Sigmoid colon (tissue), 6 donors: ENCODE measurements at regions not wholly inside any gene's neighbourhood (a gene's known extent, or its start where the extent isn't known, plus 50 kb on each side); places are given as distances from the start of the nearest gene placed in this dataset.

Experiments used
- DNase-seq: peaks from one replicate; pipeline ENCODE4 v3.0.0-alpha.2; 2019
- H3K27ac ChIP-seq, 4 donors: fragments of 200-600 bp; sonication (generic); one replicate each; pipeline ENCODE4 v1.5.1; 2016 to 2019; ENCODE audit warnings: mild to moderate bottlenecking in 1 of 4
- H3K27me3 ChIP-seq, 3 donors: fragments of 200-600 bp; sonication (generic); one replicate each; pipeline ENCODE4 v1.5.1; 2019; ENCODE audit warnings: mild to moderate bottlenecking in 1 of 3
- H3K36me3 ChIP-seq, 4 donors: fragments of 200-600 bp; sonication (generic); one replicate each; pipeline ENCODE4 v1.5.1; 2016 to 2019
- H3K4me1 ChIP-seq, 4 donors: fragments of 200-600 bp; sonication (generic); one replicate each; pipeline ENCODE4 v1.5.1; 2017 to 2019
- H3K4me3 ChIP-seq, 4 donors: fragments of 200-600 bp; sonication (generic); one replicate each; pipeline ENCODE4 v1.5.1; 2017 to 2019; ENCODE audit warnings: mild to moderate bottlenecking in 2 of 4, moderate library complexity in 1 of 4
- H3K9me3 ChIP-seq, 4 donors: fragments of 200-600 bp in 3 of 4; sonication (generic) in 3 of 4; one replicate each; pipeline versions ENCODE4 v1.5.1 to v1.6.1; 2013 to 2019
- CTCF ChIP-seq, 4 experiments: fragments of 450-650 bp in 3 of 4; fragments of 200-600 bp in 1 of 4; IDR thresholded peaks; one replicate each; pipeline ENCODE4 v1.5.1; 2016 to 2019; ENCODE audit warnings: antibody characterized with exemption in 4 of 4, mild to moderate bottlenecking in 3 of 4, moderate library complexity in 2 of 4
- EP300 ChIP-seq, 4 donors: sonication (generic); formaldehyde crosslinking; IDR thresholded peaks; one replicate each; pipeline ENCODE4 v1.6.1; 2017; ENCODE audit warnings: antibody characterized with exemption in 4 of 4
- POLR2A ChIP-seq, 2 donors: fragments of 450-650 bp; IDR thresholded peaks; one replicate each; pipeline ENCODE4 v1.6.1; 2016; ENCODE audit warnings: antibody characterized with exemption in 2 of 2, mild to moderate bottlenecking in 2 of 2, moderate library complexity in 2 of 2
- POLR2AphosphoS5 ChIP-seq, 4 donors: sonication (generic); formaldehyde crosslinking; IDR thresholded peaks; one replicate each; pipeline ENCODE4 v1.6.1; 2017; ENCODE audit warnings: antibody characterized with exemption in 4 of 4
- WGBS, 2 donors: extraction: QIAGEN DNeasy Blood & Tissue Kit; methylation state at CpG; one replicate each; pipeline ENCODE4 v1.1.7; 2013; 5-methylcytosine and 5-hydroxymethylcytosine counted together
- intact Hi-C: fragments of 100-400 bp; cut with DNase I; formaldehyde crosslinking; loops from one replicate; pipeline ENCODE4 v1.15.1; 2023
- donor health status: healthy with polysubstance abuse.
- donor health status: healthy.

- 74 to 78% methylated on average over 5 of the region's 5 CpGs for WGBS, 2 donors
- Histone ChIP-seq H3K36me3 (no peaks in the 10 kb centered on the region), H3K4me1 (peaks cover 0 to 9% (median 6%) of the 10 kb centered on the region in 4 donors), H3K4me3 (no peak overlapping the region), H3K27ac (no peak overlapping the region), H3K9me3 (no peaks in the 10 kb centered on the region), H3K27me3 (no peaks in the 10 kb centered on the region)
- no peak for TF ChIP-seq CTCF (IDR thresholded peaks at IDR 0.05)
- TF ChIP-seq POLR2A (IDR thresholded peaks at IDR 0.05): no peak
- TF ChIP-seq EP300 (IDR thresholded peaks at IDR 0.05): no peak
- TF ChIP-seq POLR2AphosphoS5 (IDR thresholded peaks at IDR 0.05): no peak
- intact Hi-C loops: no loop called here
- DNase-seq: no peak
Measured at GRCh38 chr3:176577447-176577846, 619.8 kb downstream of the TBL1XR1 start.

- Histone ChIP-seq H3K9me3 (no peaks in the 10 kb centered on the region), H3K4me3 (no peak overlapping the region), H3K36me3 (no peaks in the 10 kb centered on the region), H3K4me1 (peaks cover 0 to 14% (median 6%) of the 10 kb centered on the region in 4 donors), H3K27ac (no peak overlapping the region), H3K27me3 (no peaks in the 10 kb centered on the region)
- 0 to 61% methylated on average over 1 of the region's 1 CpG for WGBS, 2 donors
- no peak for DNase-seq
- no peak for TF ChIP-seq POLR2AphosphoS5 (IDR thresholded peaks at IDR 0.05)
- no peak for TF ChIP-seq POLR2A (IDR thresholded peaks at IDR 0.05)
- TF ChIP-seq CTCF (IDR thresholded peaks at IDR 0.05): no peak
- TF ChIP-seq EP300 (IDR thresholded peaks at IDR 0.05): no peak
- intact Hi-C loops: no loop called here
Measured at GRCh38 chr3:176574786-176575185, 622.5 kb downstream of the TBL1XR1 start.

GRCh38 chr3:176571926-176572325 is 625.4 kb downstream of the TBL1XR1 start:
- DNase-seq: no peak
- H3K27ac ChIP-seq: no peak overlapping the region

DNA sequence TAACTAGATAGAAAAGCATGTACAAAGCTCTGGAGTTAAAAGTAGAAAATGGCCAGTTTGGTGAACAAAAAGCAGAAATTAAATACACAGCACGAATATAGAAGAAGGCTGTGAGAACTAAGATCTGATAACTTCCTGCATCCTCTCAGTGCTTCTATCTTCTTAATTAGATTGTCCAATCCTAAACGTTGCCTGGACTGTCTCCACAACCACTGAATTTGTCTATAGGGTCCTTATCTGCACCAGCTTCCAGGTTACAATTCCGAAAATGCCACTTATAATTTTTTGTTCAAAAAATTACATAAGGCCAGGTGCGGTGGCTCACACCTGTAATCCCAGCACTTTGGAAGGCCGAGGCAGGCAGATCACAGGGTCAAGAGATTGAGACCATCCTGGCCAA is 626.3 kb downstream of the TBL1XR1 start:
- Histone ChIP-seq H3K9me3 (no peaks in the 10 kb centered on the region), H3K27ac (no peak overlapping the region), H3K4me1 (peaks cover 0 to 12% (median 4%) of the 10 kb centered on the region in 4 donors), H3K27me3 (no peaks in the 10 kb centered on the region), H3K36me3 (no peaks in the 10 kb centered on the region), H3K4me3 (no peak overlapping the region)
- WGBS, 2 donors: 81 to 85% methylated on average over 5 of the region's 5 CpGs
- TF ChIP-seq POLR2A (IDR thresholded peaks at IDR 0.05) (no peak), POLR2AphosphoS5 (IDR thresholded peaks at IDR 0.05) (no peak), EP300 (IDR thresholded peaks at IDR 0.05) (no peak), CTCF (IDR thresholded peaks at IDR 0.05) (no peak)
- DNase-seq: no peak
- intact Hi-C loops: no loop called here

More at GRCh38 chr3:176571926-176572325, 625.4 kb downstream of the TBL1XR1 start:
- H3K4me1 ChIP-seq: peaks cover 0 to 15% (median 6%) of the 10 kb centered on the region in 4 donors
- TF ChIP-seq EP300 (IDR thresholded peaks at IDR 0.05): no peak
- TF ChIP-seq POLR2AphosphoS5 (IDR thresholded peaks at IDR 0.05): no peak
- no peak for TF ChIP-seq POLR2A (IDR thresholded peaks at IDR 0.05)
- no peak for TF ChIP-seq CTCF (IDR thresholded peaks at IDR 0.05)
- intact Hi-C loops: no loop called here
- no peak overlapping the region for H3K4me3 ChIP-seq
- H3K36me3 ChIP-seq: no peaks in the 10 kb centered on the region
- no peaks in the 10 kb centered on the region for H3K9me3 ChIP-seq
- 78 to 85% methylated on average over 6 of the region's 6 CpGs for WGBS, 2 donors
- no peaks in the 10 kb centered on the region for H3K27me3 ChIP-seq

DNA sequence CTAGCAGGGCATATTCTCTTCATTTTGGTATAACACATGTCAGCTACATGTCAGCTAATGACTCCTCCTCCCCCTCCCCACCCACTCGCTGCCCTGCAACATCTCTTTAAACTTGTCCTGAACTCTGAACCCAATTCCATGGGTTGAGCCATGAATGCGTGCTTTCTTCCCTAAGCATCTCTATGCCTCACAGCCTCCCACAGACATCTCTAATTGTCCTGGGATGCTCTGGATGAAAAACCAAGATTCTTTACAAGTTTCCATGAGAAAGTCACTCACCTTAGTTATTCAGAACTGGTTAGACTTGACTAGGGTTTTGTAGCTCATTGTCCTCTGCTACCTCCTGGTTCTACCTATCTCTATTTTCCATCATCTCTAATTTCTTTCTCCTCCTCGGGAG is 629.1 kb downstream of the TBL1XR1 start:
- H3K27ac ChIP-seq: no peak overlapping the region
- H3K27me3 ChIP-seq: no peaks in the 10 kb centered on the region
- WGBS, 2 donors: 39 to 71% methylated on average over 3 of the region's 3 CpGs
- no peaks in the 10 kb centered on the region for H3K36me3 ChIP-seq
- no peak overlapping the region for H3K4me3 ChIP-seq
- H3K9me3 ChIP-seq: no peaks in the 10 kb centered on the region
- intact Hi-C loops: no loop called here
- TF ChIP-seq POLR2AphosphoS5 (IDR thresholded peaks at IDR 0.05) (no peak), CTCF (IDR thresholded peaks at IDR 0.05) (no peak), POLR2A (IDR thresholded peaks at IDR 0.05) (no peak), EP300 (IDR thresholded peaks at IDR 0.05) (no peak)
- no peak for DNase-seq
- H3K4me1 ChIP-seq: peaks cover 0 to 12% (median 4%) of the 10 kb centered on the region in 4 donors
